ENCODE measurements at regions not wholly inside any gene's neighbourhood (a gene's known extent, or its start where the extent isn't known, plus 50 kb on each side); places are given as distances from the start of the nearest gene placed in this dataset.

DNA sequence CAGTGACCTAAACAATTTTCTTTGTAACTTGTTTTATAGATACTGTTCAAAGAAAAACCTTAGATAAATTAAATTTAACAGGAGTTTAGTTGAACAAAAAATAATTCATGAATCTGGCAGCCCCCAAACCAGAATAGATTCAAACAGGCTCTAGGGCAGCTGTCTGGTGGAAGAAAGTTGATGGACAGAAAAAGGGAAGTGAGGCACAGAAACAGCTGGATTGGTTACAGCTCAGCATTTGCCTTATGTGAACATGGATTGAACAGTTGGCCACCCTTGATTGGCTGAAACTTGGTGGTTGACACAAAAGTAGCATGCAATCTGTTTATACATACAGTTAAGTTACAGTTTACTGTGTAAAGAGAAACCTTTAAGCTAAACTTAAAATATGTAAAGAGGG is 954.3 kb upstream of the FLRT2 start:
- in situ Hi-C loops (cut with HindIII; ENCODE audit: low pct_ligation_motif_present, low pct_unique_long_range_greater_than_20kb, low sequenced_read_pairs), result no loop called here
- no peak for DNase-seq

DNA sequence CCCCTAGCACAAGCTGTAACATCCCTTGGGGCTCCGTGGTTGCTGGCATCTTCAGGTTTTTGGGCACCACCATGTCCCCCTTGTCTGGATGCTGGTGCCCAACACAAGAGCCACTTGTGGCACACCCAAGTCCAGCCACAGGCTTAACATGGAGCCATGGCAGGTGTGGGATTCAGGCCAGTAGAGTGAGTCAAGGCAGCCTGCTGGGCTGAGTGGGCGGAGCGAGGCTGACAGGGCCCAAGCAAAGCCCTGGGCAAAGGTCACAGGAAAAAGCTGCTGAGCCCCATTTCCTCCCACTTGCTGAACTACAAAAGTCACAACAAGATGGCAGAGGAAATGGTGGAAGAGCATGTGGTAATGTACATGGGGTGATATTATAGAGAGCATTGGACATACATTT is 950.7 kb upstream of the FLRT2 start:
- in situ Hi-C loops (cut with HindIII; ENCODE audit: low pct_ligation_motif_present, low pct_unique_long_range_greater_than_20kb, low sequenced_read_pairs), result no loop called here
- DNase-seq, result no peak

DNA sequence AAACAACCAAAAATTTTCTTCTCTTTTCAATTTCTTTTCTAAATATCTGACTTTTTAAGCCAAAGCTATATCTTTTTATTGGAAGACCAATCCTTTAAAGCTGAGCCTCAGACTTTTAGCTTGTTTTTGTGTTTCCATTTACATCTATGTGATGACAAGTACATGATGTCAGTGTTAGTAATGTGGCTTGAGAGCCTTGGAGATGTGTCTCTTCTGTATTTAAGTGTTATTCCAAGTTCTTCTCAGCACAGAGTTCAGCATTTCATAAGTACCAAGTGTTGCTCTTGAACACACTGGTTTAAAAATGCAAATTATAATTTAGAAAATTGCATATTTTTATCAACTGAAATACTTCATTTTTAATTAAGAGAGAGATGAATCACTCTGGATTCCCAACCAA is 948.9 kb upstream of the FLRT2 start:
- DNase-seq, result no peak
- in situ Hi-C loops (cut with HindIII; ENCODE audit: low pct_ligation_motif_present, low pct_unique_long_range_greater_than_20kb, low sequenced_read_pairs), result no loop called here

GRCh38 chr14:84584511-84584910 is 945.4 kb upstream of the FLRT2 start:
- DNase-seq, result no peak
- in situ Hi-C loops (cut with HindIII; ENCODE audit: low pct_ligation_motif_present, low pct_unique_long_range_greater_than_20kb, low sequenced_read_pairs), result no loop called here

DNA sequence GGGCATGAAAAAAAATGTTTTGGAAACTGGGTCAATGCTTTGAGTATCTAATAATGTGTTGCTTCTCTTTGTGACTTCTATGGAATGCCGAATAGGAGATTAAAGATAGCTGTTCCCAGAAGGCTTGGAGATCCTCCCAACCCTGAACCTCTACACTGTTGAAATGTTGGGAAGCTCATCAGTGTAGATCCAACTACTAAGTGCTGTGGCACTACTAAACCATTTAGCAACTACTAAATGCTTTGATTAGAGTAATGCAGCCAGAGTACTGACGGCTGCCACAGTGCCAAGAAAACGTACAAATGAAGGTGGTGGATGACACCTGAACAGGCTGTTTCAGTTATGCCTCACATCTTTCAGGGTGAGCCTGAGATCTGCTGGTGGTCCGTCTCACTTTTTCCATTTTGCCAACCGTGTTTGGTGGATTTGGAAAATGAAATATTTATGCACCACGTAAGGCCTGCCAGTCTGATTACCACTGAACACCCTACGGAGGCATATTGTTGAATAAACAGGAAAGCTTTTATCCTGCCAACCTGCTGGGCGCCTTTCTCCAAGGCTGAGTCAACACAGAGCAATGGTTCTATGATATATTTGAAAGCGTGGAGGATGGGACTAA is 938.0 kb upstream of the FLRT2 start:
- in situ Hi-C loops (cut with HindIII; ENCODE audit: low pct_ligation_motif_present, low pct_unique_long_range_greater_than_20kb, low sequenced_read_pairs), result no loop called here
- DNase-seq, result no peak

DNA sequence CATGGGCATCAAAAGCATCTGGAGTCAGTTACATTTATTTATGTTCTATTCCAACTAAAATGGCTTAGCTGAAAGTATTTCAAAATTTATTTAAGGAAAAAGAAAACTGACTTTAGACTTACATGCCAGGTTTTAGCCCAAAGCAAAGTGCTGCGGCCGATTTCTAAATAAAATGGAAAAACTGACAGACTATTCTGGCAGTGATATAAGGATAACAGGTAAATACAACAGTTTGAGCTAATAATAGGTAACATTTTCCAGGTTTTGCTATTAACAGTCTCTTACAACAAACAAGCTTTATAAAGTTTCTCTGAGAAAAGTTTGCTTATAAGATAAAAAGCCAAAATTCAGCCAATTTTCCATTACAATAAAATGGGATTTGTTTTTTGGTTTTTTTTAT is 937.2 kb upstream of the FLRT2 start:
- in situ Hi-C loops (cut with HindIII; ENCODE audit: low pct_ligation_motif_present, low pct_unique_long_range_greater_than_20kb, low sequenced_read_pairs), result no loop called here

GRCh38 chr14:84610086-84610485 is 919.9 kb upstream of the FLRT2 start:
- in situ Hi-C loops (cut with HindIII; ENCODE audit: low pct_ligation_motif_present, low pct_unique_long_range_greater_than_20kb, low sequenced_read_pairs), result no loop called here
- no peak for DNase-seq

More for the DNA sequence above, 937.2 kb upstream of the FLRT2 start:
- DNase-seq, result no peak

DNA sequence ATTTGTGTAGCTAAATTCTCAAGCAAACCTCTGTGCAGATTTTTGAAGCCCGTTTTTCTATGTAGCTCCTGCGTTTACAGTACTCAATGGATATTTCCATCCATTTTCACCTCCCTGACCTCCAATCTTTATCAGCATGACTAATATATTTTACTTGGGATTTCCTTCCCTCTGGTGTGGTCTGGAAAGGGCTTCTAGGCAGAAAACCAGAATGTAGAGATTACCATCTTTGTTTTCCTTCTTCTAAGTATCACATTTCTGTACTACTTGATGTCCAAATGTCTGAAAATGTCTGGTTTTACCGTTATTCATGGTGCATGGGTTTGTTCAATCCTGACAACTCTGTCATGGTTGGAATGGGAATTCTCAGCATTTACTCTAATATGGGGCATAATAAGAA is 907.6 kb upstream of the FLRT2 start:
- in situ Hi-C loops (cut with HindIII; ENCODE audit: low pct_ligation_motif_present, low pct_unique_long_range_greater_than_20kb, low sequenced_read_pairs), result no loop called here
- DNase-seq, result no peak

GRCh38 chr14:84643446-84643845 is 886.5 kb upstream of the FLRT2 start:
- in situ Hi-C loops (cut with HindIII; ENCODE audit: low pct_ligation_motif_present, low pct_unique_long_range_greater_than_20kb, low sequenced_read_pairs), result no loop called here
- DNase-seq, result no peak

GRCh38 chr14:84646786-84647500 is 883.0 kb upstream of the FLRT2 start:
- in situ Hi-C loops (cut with HindIII; ENCODE audit: low pct_ligation_motif_present, low pct_unique_long_range_greater_than_20kb, low sequenced_read_pairs), result no loop called here
- no peak for DNase-seq

- no peak for DNase-seq
- in situ Hi-C loops (cut with HindIII; ENCODE audit: low pct_ligation_motif_present, low pct_unique_long_range_greater_than_20kb, low sequenced_read_pairs), result no loop called here
These were observed 874.9 kb upstream of the FLRT2 start for GRCh38 chr14:84655014-84655413.

DNA sequence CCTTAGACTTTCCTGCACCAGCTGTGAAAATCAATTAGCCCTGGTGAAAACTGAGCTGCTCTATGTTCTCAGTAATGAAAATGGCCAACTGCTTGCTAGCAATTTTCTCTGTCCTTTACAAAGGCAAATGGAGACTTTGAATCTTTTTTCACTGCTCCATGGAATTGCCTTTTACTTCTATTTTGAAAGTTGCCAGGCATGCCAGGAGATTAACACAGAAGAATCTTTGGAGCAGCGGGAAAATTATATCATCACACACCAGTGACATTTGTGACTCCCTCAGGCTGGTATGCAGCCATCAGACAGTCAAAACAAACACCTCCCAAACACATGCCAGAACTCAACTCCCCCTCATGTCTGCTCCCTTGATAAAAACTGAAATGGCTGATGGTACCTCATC is 872.0 kb upstream of the FLRT2 start:
- DNase-seq, result no peak
- in situ Hi-C loops (cut with HindIII; ENCODE audit: low pct_ligation_motif_present, low pct_unique_long_range_greater_than_20kb, low sequenced_read_pairs), result no loop called here

DNA sequence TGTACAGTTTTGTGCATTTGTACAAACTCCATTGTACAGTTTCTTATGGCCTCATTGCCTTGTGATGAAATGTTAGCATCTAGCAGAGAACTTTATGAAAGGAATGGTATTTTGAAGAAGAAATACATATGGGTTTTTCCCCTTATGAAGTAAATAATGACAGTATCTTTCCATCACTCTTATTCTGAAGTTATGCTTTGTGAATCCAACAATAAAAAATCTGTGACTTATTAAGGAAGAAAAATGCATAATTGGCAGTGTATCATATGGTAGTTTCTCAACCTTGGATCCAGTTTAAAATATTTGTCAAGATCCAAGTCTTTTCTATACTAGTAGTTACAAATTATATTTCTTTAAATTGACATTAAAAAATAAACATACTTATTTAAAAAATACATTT is 859.1 kb upstream of the FLRT2 start:
- in situ Hi-C loops (cut with HindIII; ENCODE audit: low pct_ligation_motif_present, low pct_unique_long_range_greater_than_20kb, low sequenced_read_pairs), result no loop called here
- no peak for DNase-seq

- in situ Hi-C loops (cut with HindIII; ENCODE audit: low pct_ligation_motif_present, low pct_unique_long_range_greater_than_20kb, low sequenced_read_pairs), result no loop called here
These were observed 858.2 kb upstream of the FLRT2 start for GRCh38 chr14:84671776-84672175.

DNA sequence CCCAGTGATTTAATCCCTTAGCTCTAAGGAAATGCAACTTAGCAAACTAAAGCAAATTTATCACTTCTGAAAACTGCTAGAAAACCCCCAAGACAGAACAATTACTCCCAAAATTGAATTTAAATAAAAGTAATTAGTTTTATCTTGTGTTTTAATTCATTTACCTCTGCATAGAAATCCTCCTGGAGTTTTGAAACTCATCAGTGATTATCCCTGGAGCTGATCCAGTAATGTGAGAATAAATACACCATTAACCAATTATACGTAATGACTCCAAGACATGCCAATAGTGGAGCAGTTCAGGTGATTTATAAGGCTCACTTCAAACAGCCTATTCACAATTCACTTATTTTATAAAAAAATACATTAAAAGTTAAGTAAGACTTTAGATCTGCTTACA is 855.3 kb upstream of the FLRT2 start:
- in situ Hi-C loops (cut with HindIII; ENCODE audit: low pct_ligation_motif_present, low pct_unique_long_range_greater_than_20kb, low sequenced_read_pairs), result no loop called here
- DNase-seq, result no peak

More at GRCh38 chr14:84671776-84672175, 858.2 kb upstream of the FLRT2 start:
- no peak for DNase-seq

DNA sequence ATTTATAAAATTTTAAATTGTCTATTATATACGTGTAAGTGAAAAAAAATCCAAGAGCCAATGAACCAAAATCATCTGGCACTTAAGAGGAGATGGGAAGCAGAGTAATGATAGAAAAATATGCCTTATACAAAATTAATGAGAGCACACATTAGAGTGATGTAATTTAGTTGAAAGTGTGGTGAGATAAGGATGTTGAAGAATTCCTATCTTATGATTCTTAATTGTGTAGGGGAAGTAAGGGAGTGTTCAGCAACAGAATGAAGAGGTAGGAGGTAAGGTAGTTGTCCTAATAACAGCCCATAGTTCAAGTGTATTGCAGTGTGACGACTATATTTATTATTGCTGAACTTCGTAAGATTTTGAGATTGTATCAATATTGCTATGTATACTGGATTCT is 843.4 kb upstream of the FLRT2 start:
- no peak for DNase-seq
- in situ Hi-C loops (cut with HindIII; ENCODE audit: low pct_ligation_motif_present, low pct_unique_long_range_greater_than_20kb, low sequenced_read_pairs), result no loop called here

GRCh38 chr14:84688297-84689025 is 841.5 kb upstream of the FLRT2 start:
- in situ Hi-C loops (cut with HindIII; ENCODE audit: low pct_ligation_motif_present, low pct_unique_long_range_greater_than_20kb, low sequenced_read_pairs), result no loop called here

GRCh38 chr14:84694161-84694560 is 835.8 kb upstream of the FLRT2 start:
- in situ Hi-C loops (cut with HindIII; ENCODE audit: low pct_ligation_motif_present, low pct_unique_long_range_greater_than_20kb, low sequenced_read_pairs), result no loop called here
- no peak for DNase-seq

More at GRCh38 chr14:84688297-84689025, 841.5 kb upstream of the FLRT2 start:
- no peak for DNase-seq

GRCh38 chr14:84704601-84705000 is 825.3 kb upstream of the FLRT2 start:
- no peak for DNase-seq
- in situ Hi-C loops (cut with HindIII; ENCODE audit: low pct_ligation_motif_present, low pct_unique_long_range_greater_than_20kb, low sequenced_read_pairs), result no loop called here

DNA sequence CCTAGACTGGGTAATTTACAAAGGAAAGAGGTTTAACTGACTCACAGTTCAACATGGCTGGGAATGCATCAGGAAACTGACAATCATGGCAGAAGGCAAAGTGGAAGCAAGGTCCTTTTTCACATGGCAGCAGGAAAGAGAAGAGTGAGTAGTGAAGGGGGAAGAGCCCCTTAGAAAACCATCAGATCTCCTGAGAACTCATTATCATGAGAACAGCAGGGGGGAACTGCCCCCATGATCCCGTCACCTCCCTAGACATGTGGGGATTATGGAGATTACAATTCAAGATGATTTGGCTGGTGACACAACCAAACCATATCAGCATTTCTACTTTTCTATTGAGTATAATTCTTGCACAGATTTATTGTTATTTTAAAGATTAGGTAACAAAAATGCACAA is 822.1 kb upstream of the FLRT2 start:
- no peak for DNase-seq
- in situ Hi-C loops (cut with HindIII; ENCODE audit: low pct_ligation_motif_present, low pct_unique_long_range_greater_than_20kb, low sequenced_read_pairs), result no loop called here
